Lower leg skin (tissue), 4 donors: ENCODE measurements at regions not wholly inside any gene's neighbourhood (a gene's known extent, or its start where the extent isn't known, plus 50 kb on each side); places are given as distances from the start of the nearest gene placed in this dataset.

Experiments used
- DNase-seq, 2 donors: peaks; one replicate each; pipeline ENCODE4 v3.0.0-alpha.2; 2019; ENCODE audit warnings: low spot score in 2 of 2
- H3K4me3 ChIP-seq: fragments of 200-600 bp; sonication (generic); 2 replicates; pipeline ENCODE4 v1.5.1; 2017; ENCODE audit warnings: mild to moderate bottlenecking, low read depth; ENCODE audit not compliant: poor library complexity, severe bottlenecking
- POLR2A ChIP-seq, 2 donors: fragments of 450-650 bp; IDR thresholded peaks; one replicate each; pipeline ENCODE4 v1.6.1; 2016 to 2017; ENCODE audit warnings: antibody characterized with exemption in 2 of 2, mild to moderate bottlenecking in 1 of 2, moderate library complexity in 1 of 2
- WGBS, 2 donors: methylation state at CpG; one replicate each; pipeline ENCODE4 v1.1.5; 2018; 5-methylcytosine and 5-hydroxymethylcytosine counted together
- intact Hi-C: fragments of 100-400 bp; cut with DNase I; formaldehyde crosslinking; loops from one replicate; pipeline ENCODE4 v1.15.0; 2023; ENCODE audit warnings: low total_unique reads
- TF ChIP-seq, protein P1 (sequence below), 3 donors: fragments of 450-650 bp; IDR thresholded peaks; one replicate each; pipeline ENCODE4 v1.5.1; 2016; ENCODE audit warnings: antibody characterized with exemption in 3 of 3, mild to moderate bottlenecking in 3 of 3, moderate library complexity in 2 of 3

GRCh38 chr7:88927-89231, 103.5 kb upstream of the FAM20C start:
- intact Hi-C loops: no loop called here
- no peak for TF ChIP-seq POLR2A (IDR thresholded peaks at IDR 0.05)
- TF ChIP-seq, protein P1, sequence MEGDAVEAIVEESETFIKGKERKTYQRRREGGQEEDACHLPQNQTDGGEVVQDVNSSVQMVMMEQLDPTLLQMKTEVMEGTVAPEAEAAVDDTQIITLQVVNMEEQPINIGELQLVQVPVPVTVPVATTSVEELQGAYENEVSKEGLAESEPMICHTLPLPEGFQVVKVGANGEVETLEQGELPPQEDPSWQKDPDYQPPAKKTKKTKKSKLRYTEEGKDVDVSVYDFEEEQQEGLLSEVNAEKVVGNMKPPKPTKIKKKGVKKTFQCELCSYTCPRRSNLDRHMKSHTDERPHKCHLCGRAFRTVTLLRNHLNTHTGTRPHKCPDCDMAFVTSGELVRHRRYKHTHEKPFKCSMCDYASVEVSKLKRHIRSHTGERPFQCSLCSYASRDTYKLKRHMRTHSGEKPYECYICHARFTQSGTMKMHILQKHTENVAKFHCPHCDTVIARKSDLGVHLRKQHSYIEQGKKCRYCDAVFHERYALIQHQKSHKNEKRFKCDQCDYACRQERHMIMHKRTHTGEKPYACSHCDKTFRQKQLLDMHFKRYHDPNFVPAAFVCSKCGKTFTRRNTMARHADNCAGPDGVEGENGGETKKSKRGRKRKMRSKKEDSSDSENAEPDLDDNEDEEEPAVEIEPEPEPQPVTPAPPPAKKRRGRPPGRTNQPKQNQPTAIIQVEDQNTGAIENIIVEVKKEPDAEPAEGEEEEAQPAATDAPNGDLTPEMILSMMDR (IDR thresholded peaks at IDR 0.05): no peak
- H3K4me3 ChIP-seq: no peak overlapping the region
- 70 to 76% methylated on average over 6 of the region's 6 CpGs for WGBS, 2 donors
- DNase-seq: no peak

DNA sequence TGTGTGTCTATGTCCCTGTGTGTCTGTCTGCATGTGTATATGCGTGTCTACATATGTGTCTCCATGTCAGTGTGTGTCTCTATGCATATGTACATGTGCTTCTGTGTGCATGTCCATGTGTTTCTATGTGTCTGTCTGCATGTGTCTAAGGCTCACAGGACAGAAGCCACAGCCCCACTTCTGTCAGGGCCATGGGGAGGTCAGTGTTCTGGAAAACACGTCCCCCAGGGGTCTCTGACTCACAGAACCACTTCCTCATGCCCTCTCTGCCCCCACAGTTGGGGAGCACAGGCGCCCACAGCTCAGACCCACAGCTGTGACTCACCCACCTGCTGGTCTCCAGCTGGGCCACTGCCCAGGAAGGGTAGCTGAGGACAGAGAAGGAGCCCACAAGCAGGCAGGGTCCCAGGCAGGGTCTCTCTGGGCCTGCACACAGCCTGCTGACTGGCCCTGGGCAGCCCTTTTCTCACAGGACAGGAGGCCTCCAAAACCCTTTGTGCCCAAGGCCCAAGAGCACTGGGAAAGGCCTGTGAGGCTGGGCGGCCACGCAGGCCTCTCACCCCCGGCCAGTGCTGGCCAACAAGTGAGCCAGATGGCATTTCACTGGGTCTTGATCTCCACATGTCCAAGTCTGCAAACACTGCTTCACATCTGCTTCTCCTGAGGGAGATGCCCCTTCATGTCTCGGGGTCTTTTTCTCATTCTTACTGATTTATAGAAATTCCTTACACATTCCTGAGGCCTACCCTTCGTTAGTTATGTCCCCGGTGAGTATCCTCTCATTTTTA, 102.9 kb upstream of the FAM20C start:
- TF ChIP-seq, protein P1 (IDR thresholded peaks at IDR 0.05): no peak
- TF ChIP-seq POLR2A (IDR thresholded peaks at IDR 0.05): no peak
- no peak overlapping the region for H3K4me3 ChIP-seq
- intact Hi-C loops: no loop called here
- no peak for DNase-seq
- WGBS, 2 donors: 52 to 59% methylated on average over 9 of the region's 9 CpGs

- intact Hi-C loops: no loop called here
- WGBS, 2 donors: 66 to 79% methylated on average over 13 of the region's 13 CpGs
- DNase-seq: no peak
- H3K4me3 ChIP-seq: no peak overlapping the region
- TF ChIP-seq, protein P1 (IDR thresholded peaks at IDR 0.05): no peak
- TF ChIP-seq POLR2A (IDR thresholded peaks at IDR 0.05): no peak
These were observed 102.0 kb upstream of the FAM20C start for GRCh38 chr7:90111-91063.

DNA sequence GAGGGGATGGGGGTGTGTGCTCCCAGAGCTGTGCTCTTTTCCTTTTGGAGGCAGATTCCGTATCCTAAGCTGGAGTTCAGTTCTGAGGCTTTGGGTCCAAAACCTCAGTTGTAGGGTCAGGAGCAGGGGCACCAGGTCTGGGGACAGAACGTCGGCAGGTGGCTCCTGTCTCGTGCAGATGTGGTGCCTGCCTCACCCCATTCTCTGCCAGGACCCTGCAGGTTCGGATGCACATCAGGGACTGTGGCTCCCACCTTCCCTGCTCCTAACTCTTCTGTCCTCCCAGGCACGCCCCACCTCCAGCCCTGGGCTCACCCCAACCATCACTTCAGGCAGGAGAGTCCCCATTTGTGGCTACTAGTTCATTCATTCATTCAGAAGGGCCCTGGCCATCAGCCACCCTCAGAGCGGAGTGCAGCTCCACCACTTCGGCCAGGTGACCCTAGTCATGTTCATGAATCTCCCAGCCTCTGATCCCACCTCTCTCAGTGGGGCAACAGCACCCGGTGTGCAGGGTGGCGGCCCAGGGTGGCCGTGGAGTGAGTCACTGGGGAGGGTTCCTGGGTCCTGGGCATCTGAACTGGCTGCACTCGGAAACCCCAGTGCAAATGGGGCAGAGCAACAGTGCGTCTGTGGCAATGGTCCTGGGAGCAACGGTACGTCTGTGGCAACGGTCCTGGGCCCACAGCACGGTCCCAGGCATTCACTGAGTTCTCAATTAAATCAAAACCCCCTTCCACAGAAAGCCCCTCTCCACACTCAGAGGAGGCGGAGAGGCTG, 100.8 kb upstream of the FAM20C start:
- intact Hi-C loops: no loop called here
- TF ChIP-seq, protein P1 (IDR thresholded peaks at IDR 0.05): no peak
- TF ChIP-seq POLR2A (IDR thresholded peaks at IDR 0.05): no peak
- no peak overlapping the region for H3K4me3 ChIP-seq
- DNase-seq: no peak
- 88 to 90% methylated on average over 11 to 18 of the region's 18 CpGs for WGBS, 2 donors

- no peak overlapping the region for H3K4me3 ChIP-seq
- no peak for DNase-seq
- no peak for TF ChIP-seq POLR2A (IDR thresholded peaks at IDR 0.05)
- TF ChIP-seq, protein P1 (IDR thresholded peaks at IDR 0.05): no peak
- intact Hi-C loops: no loop called here
- WGBS, 2 donors: 56 to 74% methylated on average over 6 of the region's 6 CpGs
These were observed 100.1 kb upstream of the FAM20C start for GRCh38 chr7:92231-92674.
